Esophagus squamous epithelium (tissue), 4 donors: ENCODE measurements at regions not wholly inside any gene's neighbourhood (a gene's known extent, or its start where the extent isn't known, plus 50 kb on each side); places are given as distances from the start of the nearest gene placed in this dataset.

ENCODE experiments used
- POLR2A ChIP-seq, 4 donors: fragments of 450-650 bp; IDR thresholded peaks; one replicate each; pipeline ENCODE4 v1.6.1; 2017; ENCODE audit warnings: antibody characterized with exemption in 4 of 4, mild to moderate bottlenecking in 4 of 4, moderate library complexity in 3 of 4
- TF ChIP-seq, protein P1 (sequence below), 6 experiments: fragments of 450-650 bp in 4 of 6; fragments of 200-600 bp in 2 of 6; sonication (generic) in 2 of 6; IDR thresholded peaks; one replicate each; pipeline ENCODE4 v1.5.1; 2016 to 2019; ENCODE audit warnings: antibody characterized with exemption in 6 of 6, mild to moderate bottlenecking in 4 of 6, moderate library complexity in 4 of 6

DNA sequence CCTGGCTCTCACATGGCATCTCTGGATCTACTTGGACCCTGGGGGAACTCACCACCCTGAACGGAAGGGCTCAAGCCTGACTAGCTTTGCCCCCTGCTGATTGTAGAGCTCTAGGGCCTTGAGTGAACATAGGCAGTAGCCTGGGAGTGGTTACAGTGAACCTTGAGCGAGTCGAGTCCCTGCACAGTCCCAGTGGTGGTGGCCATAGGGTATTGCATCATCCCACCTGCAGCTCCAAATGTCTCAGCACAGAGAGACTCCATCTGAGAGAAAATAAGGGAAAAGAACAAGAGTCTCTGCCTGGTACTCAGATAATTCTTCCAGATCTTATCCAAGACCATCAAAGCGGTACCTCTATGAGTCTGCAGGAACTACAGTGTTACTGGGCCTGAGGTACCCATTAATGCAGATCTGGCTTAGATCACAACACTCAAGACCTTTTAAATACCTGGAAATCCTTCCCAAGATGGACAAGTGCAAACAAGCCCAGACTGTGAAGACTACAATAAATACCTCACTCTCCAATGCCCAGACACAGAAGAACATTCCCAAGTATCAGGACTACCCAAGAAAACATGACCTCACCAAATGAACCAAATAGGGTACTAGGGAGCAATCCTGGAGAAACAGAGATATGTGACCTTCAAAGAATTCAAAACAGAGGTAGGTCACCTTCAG, 167.5 kb upstream of the TET2 start:
- TF ChIP-seq POLR2A (IDR thresholded peaks at IDR 0.05): no peak
- TF ChIP-seq, protein P1, sequence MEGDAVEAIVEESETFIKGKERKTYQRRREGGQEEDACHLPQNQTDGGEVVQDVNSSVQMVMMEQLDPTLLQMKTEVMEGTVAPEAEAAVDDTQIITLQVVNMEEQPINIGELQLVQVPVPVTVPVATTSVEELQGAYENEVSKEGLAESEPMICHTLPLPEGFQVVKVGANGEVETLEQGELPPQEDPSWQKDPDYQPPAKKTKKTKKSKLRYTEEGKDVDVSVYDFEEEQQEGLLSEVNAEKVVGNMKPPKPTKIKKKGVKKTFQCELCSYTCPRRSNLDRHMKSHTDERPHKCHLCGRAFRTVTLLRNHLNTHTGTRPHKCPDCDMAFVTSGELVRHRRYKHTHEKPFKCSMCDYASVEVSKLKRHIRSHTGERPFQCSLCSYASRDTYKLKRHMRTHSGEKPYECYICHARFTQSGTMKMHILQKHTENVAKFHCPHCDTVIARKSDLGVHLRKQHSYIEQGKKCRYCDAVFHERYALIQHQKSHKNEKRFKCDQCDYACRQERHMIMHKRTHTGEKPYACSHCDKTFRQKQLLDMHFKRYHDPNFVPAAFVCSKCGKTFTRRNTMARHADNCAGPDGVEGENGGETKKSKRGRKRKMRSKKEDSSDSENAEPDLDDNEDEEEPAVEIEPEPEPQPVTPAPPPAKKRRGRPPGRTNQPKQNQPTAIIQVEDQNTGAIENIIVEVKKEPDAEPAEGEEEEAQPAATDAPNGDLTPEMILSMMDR (IDR thresholded peaks at IDR 0.05): no peak
